ENCODE measurements at regions not wholly inside any gene's neighbourhood (a gene's known extent, or its start where the extent isn't known, plus 50 kb on each side); places are given as distances from the start of the nearest gene placed in this dataset.

GRCh38 chr6:156593127-156593526 lies 184.1 kb upstream of the ARID1B start:
- TF ChIP-seq POLR2A (IDR thresholded peaks at IDR 0.05; ENCODE audit: low read length) (no peak), GATA1 (IDR thresholded peaks at IDR 0.05; ENCODE audit: low read depth, low read length) (no peak)
